HepG2 (cell line): ENCODE measurements at regions not wholly inside any gene's neighbourhood (a gene's known extent, or its start where the extent isn't known, plus 50 kb on each side); places are given as distances from the start of the nearest gene placed in this dataset.

Experiments used
- BCL6 ChIP-seq: IDR thresholded peaks from 2 replicates; pipeline ENCODE4 v1.6.1; 2016; ENCODE audit warnings: missing genetic modification reagents, missing compliant biosample characterization
- FOSL1 ChIP-seq: sonication (generic); formaldehyde crosslinking; IDR thresholded peaks from 2 replicates; pipeline ENCODE4 v1.9.0; 2021; ENCODE audit warnings: missing genetic modification reagents, borderline replicate concordance
- FOXJ3 ChIP-seq: sonication (generic); formaldehyde crosslinking; IDR thresholded peaks from 2 replicates; pipeline ENCODE4 v1.4.0; 2020; ENCODE audit warnings: missing genetic modification reagents, mild to moderate bottlenecking, borderline replicate concordance
- GATAD2A ChIP-seq: IDR thresholded peaks from 2 replicates; pipeline ENCODE4 v1.6.1; 2016
- GLI4 ChIP-seq: sonication (generic); formaldehyde crosslinking; IDR thresholded peaks from 2 replicates; pipeline ENCODE4 v1.5.1; 2020; ENCODE audit warnings: missing genetic modification reagents, mild to moderate bottlenecking, moderate library complexity, borderline replicate concordance
- GTF2F1 ChIP-seq: fragments of 150-350 bp; IDR thresholded peaks from 2 replicates; pipeline ENCODE4 v1.6.1; 2014; ENCODE audit warnings: low read length
- HNF4A ChIP-seq: sonication (generic); formaldehyde crosslinking; IDR thresholded peaks from 2 replicates; pipeline ENCODE4 v1.4.0; 2020; ENCODE audit warnings: missing genetic modification reagents
- NR2F2 ChIP-seq: IDR thresholded peaks from 2 replicates; pipeline ENCODE4 v1.6.1; 2012; ENCODE audit warnings: low read depth, inconsistent platforms, borderline replicate concordance
- ONECUT2 ChIP-seq: sonication (generic); formaldehyde crosslinking; IDR thresholded peaks from 2 replicates; pipeline ENCODE4 v1.4.0; 2020; ENCODE audit warnings: missing genetic modification reagents
- PAXIP1 ChIP-seq: sonication (generic); formaldehyde crosslinking; conservative IDR thresholded peaks from 2 replicates; pipeline ENCODE4 v1.4.0; 2020; ENCODE audit warnings: mild to moderate bottlenecking, missing genetic modification reagents, moderate library complexity
- PITX1 ChIP-seq: sonication (generic); formaldehyde crosslinking; IDR thresholded peaks from 2 replicates; pipeline ENCODE4 v1.5.1; 2020; ENCODE audit warnings: mild to moderate bottlenecking, missing genetic modification reagents
- RBM22 ChIP-seq: fragments of 200-400 bp; formaldehyde crosslinking; optimal IDR thresholded peaks from 2 replicates; pipeline ENCODE3; 2017; ENCODE audit warnings: mild to moderate bottlenecking, low read length, moderate library complexity
- SAFB2 ChIP-seq: sonication (generic); formaldehyde crosslinking; IDR thresholded peaks from 2 replicates; pipeline ENCODE4 v1.5.1; 2020; ENCODE audit warnings: missing genetic modification reagents, low read depth, mild to moderate bottlenecking, borderline replicate concordance
- SOX6 ChIP-seq, 2 experiments: fragments of 450-650 bp in 1 of 2; sonication (generic) in 1 of 2; formaldehyde crosslinking in 1 of 2; IDR thresholded peaks; 2 replicates each; pipeline versions ENCODE4 v1.4.0 to v1.6.1; 2017 to 2020; ENCODE audit warnings: antibody characterized with exemption in 1 of 2, mild to moderate bottlenecking in 1 of 2, missing genetic modification reagents in 1 of 2
- ZFX ChIP-seq: sonication (generic); formaldehyde crosslinking; IDR thresholded peaks from 2 replicates; pipeline ENCODE4 v1.4.0; 2020; ENCODE audit warnings: mild to moderate bottlenecking, low read depth, missing genetic modification reagents, moderate library complexity
- ZNF234 ChIP-seq: sonication (generic); formaldehyde crosslinking; conservative IDR thresholded peaks from 2 replicates; pipeline ENCODE4 v1.5.1; 2020; ENCODE audit warnings: mild to moderate bottlenecking, missing genetic modification reagents
- ZNF253 ChIP-seq: sonication (generic); formaldehyde crosslinking; IDR thresholded peaks from 2 replicates; pipeline ENCODE4 v1.8.0; 2022; ENCODE audit warnings: mild to moderate bottlenecking, missing genetic modification reagents, borderline replicate concordance
- ZNF724P ChIP-seq: sonication (generic); formaldehyde crosslinking; IDR thresholded peaks from 2 replicates; pipeline ENCODE4 v1.8.0; 2022; ENCODE audit warnings: missing genetic modification reagents, borderline replicate concordance
- ZNF878 ChIP-seq: sonication (generic); formaldehyde crosslinking; IDR thresholded peaks from 2 replicates; pipeline ENCODE4 v1.8.1; 2023; ENCODE audit warnings: mild to moderate bottlenecking, missing genetic modification reagents, moderate library complexity
- ZSCAN12 ChIP-seq: sonication (generic); formaldehyde crosslinking; IDR thresholded peaks from 2 replicates; pipeline ENCODE4 v1.9.0; 2021; ENCODE audit warnings: mild to moderate bottlenecking, missing genetic modification reagents
- TF ChIP-seq, protein P1 (sequence below): IDR thresholded peaks from 2 replicates; pipeline ENCODE4 v1.4.0; 2020; ENCODE audit warnings: mild to moderate bottlenecking, missing genetic modification reagents

- TF ChIP-seq GTF2F1 = no peak
- TF ChIP-seq, protein P1, sequence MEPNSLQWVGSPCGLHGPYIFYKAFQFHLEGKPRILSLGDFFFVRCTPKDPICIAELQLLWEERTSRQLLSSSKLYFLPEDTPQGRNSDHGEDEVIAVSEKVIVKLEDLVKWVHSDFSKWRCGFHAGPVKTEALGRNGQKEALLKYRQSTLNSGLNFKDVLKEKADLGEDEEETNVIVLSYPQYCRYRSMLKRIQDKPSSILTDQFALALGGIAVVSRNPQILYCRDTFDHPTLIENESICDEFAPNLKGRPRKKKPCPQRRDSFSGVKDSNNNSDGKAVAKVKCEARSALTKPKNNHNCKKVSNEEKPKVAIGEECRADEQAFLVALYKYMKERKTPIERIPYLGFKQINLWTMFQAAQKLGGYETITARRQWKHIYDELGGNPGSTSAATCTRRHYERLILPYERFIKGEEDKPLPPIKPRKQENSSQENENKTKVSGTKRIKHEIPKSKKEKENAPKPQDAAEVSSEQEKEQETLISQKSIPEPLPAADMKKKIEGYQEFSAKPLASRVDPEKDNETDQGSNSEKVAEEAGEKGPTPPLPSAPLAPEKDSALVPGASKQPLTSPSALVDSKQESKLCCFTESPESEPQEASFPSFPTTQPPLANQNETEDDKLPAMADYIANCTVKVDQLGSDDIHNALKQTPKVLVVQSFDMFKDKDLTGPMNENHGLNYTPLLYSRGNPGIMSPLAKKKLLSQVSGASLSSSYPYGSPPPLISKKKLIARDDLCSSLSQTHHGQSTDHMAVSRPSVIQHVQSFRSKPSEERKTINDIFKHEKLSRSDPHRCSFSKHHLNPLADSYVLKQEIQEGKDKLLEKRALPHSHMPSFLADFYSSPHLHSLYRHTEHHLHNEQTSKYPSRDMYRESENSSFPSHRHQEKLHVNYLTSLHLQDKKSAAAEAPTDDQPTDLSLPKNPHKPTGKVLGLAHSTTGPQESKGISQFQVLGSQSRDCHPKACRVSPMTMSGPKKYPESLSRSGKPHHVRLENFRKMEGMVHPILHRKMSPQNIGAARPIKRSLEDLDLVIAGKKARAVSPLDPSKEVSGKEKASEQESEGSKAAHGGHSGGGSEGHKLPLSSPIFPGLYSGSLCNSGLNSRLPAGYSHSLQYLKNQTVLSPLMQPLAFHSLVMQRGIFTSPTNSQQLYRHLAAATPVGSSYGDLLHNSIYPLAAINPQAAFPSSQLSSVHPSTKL = 0 out of 2 replicates have a peak, but pooled peaks have one; percentile 40
- TF ChIP-seq HNF4A (CRISPR knock-in tag) = 0 out of 2 replicates have a peak, but pooled peaks have one; percentile 15
- no peak for TF ChIP-seq SOX6 (IDR thresholded peaks at IDR 0.05)
- TF ChIP-seq SOX6 (CRISPR knock-in tag; IDR thresholded peaks at IDR 0.05) = 0 out of 2 replicates have a peak, but pooled peaks have one; percentile 29
- TF ChIP-seq RBM22 = no peak
- peak; percentile 34; the same call in 1 of the 2 replicates for TF ChIP-seq FOXJ3 (CRISPR knock-in tag)
- no peak for TF ChIP-seq GLI4
- no peak for TF ChIP-seq ZNF724P
- 0 out of 2 replicates have a peak, but pooled peaks have one; percentile 27 for TF ChIP-seq ZSCAN12 (CRISPR knock-in tag)
- 0 out of 2 replicates have a peak, but pooled peaks have one; percentile 16 for TF ChIP-seq ZFX
- no peak for TF ChIP-seq NR2F2
- no peak for TF ChIP-seq ZNF234 (CRISPR knock-in tag)
- TF ChIP-seq BCL6 (CRISPR knock-in tag) = peak; percentile 25; the same call in 1 of the 2 replicates
- TF ChIP-seq PITX1 = 0 out of 2 replicates have a peak, but pooled peaks have one; percentile 33
- no peak for TF ChIP-seq ZNF253 (CRISPR knock-in tag)
- TF ChIP-seq FOSL1 = no peak
- TF ChIP-seq ONECUT2 (CRISPR knock-in tag) = no peak
- 0 out of 2 replicates have a peak, but pooled peaks have one; percentile 11 for TF ChIP-seq GATAD2A (CRISPR knock-in tag)
- peak; percentile 28; the same call in 1 of the 2 replicates for TF ChIP-seq PAXIP1 (CRISPR knock-in tag)
- TF ChIP-seq ZNF878 = 0 out of 2 replicates have a peak, but pooled peaks have one; percentile 33
- no peak for TF ChIP-seq SAFB2 (CRISPR knock-in tag)
Measured at GRCh38 chr5:74173665-74174064, 466.9 kb downstream of the ENC1 start (continued).
